ENCODE measurements at regions not wholly inside any gene's neighbourhood (a gene's known extent, or its start where the extent isn't known, plus 50 kb on each side); places are given as distances from the start of the nearest gene placed in this dataset.

DNA sequence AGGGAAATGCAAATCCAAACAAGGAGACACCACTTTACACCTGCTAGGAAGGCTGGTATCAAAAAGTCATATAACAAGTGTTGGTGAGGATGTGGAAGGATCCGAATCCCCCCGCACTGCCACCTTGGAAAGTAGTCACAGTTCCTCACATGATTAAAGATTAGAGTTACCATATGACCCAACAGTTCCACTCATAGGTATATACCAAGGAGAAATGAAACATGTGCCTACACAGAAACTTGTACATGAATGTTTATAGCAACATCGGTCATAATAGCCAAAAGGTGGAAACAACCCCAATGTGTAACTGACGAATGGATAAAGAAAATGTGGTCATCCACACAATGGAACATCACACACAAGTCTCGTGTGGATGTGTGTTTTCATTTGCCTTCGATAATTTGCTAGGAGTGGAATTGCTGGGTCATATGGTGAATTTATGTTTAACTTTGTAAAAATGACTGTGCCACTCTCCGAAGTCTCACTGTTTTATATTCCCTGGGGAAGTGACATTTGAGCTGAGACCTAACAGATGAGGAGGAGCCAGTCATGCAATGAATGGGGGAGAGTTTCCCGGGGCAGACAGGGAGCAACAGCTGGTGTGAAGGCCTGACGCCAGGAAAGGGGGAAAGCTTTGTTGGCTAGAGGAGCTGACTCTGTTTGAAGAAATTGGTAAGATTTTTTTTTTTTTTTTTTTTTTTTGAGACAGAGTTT lies 125.9 kb upstream of the MLN start:
- no peaks in the 10 kb centered on the region for H3K36me3 ChIP-seq (ENCODE audit: control insufficient read depth in 4 of 4, insufficient read depth in 4 of 4, low read length in 3 of 4)
- no peaks in the 10 kb centered on the region for H3K27me3 ChIP-seq (replicated peaks in 2 of 5; ENCODE audit: control insufficient read depth in 4 of 5, insufficient read depth in 5 of 5, low read length in 4 of 5)
- H3K27ac ChIP-seq (ENCODE audit: insufficient read depth in 1 of 2, low read depth in 1 of 2, low read length in 2 of 2, poor library complexity in 1 of 2, severe bottlenecking in 2 of 2) = no peak overlapping the region
- ChIA-PET CTCF (no interaction called here), POLR2A (interaction anchor here (0.6 to 0.7 kb wide), 2 partner anchors 97 to 157 kb away, joined by 3 to 6 read pairs; no protein-coding TSS in a partner anchor)
- no peak for DNase-seq
- H3K9me3 ChIP-seq (ENCODE audit: control extremely low read depth in 1 of 5, control insufficient read depth in 4 of 5, insufficient read depth in 2 of 5, low read depth in 1 of 5, low read length in 4 of 5) = peaks cover 0 to 4% (median 0%) of the 10 kb centered on the region in 5 experiments
- H3K4me3 ChIP-seq (ENCODE audit: control insufficient read depth in 1 of 7, extremely low read depth in 1 of 7, insufficient read depth in 4 of 7, low read depth in 2 of 7, low read length in 6 of 7) = no peak overlapping the region
- H3K4me1 ChIP-seq (ENCODE audit: control extremely low read depth in 1 of 4, control insufficient read depth in 4 of 4, insufficient read depth in 4 of 4, low read length in 3 of 4) = no peaks in the 10 kb centered on the region
- 92% methylated on average over 8 of the region's 9 CpGs for WGBS (ENCODE audit: insufficient coverage)

GRCh38 chr6:33927616-33928015 lies 123.8 kb upstream of the MLN start:
- Histone ChIP-seq H3K27ac (ENCODE audit: insufficient read depth in 1 of 2, low read depth in 1 of 2, low read length in 2 of 2, poor library complexity in 1 of 2, severe bottlenecking in 2 of 2) (no peak overlapping the region), H3K36me3 (ENCODE audit: control insufficient read depth in 4 of 4, insufficient read depth in 4 of 4, low read length in 3 of 4) (no peaks in the 10 kb centered on the region), H3K9me3 (ENCODE audit: control extremely low read depth in 1 of 5, control insufficient read depth in 4 of 5, insufficient read depth in 2 of 5, low read depth in 1 of 5, low read length in 4 of 5) (peaks cover 0 to 4% (median 0%) of the 10 kb centered on the region in 5 experiments), H3K27me3 (replicated peaks in 2 of 5; ENCODE audit: control insufficient read depth in 4 of 5, insufficient read depth in 5 of 5, low read length in 4 of 5) (no peaks in the 10 kb centered on the region), H3K4me1 (ENCODE audit: control extremely low read depth in 1 of 4, control insufficient read depth in 4 of 4, insufficient read depth in 4 of 4, low read length in 3 of 4) (peaks cover 0 to 11% (median 10%) of the 10 kb centered on the region in 4 experiments), H3K4me3 (ENCODE audit: control insufficient read depth in 1 of 7, extremely low read depth in 1 of 7, insufficient read depth in 4 of 7, low read depth in 2 of 7, low read length in 6 of 7) (no peak overlapping the region)
- DNase-seq = peak in 1 of 3 donors; percentile 10
- ChIA-PET CTCF (interaction anchor here (1.0 to 1.8 kb wide), 4 partner anchors 10 to 160 kb away, joined by 3 to 5 read pairs (median 4); no protein-coding TSS in a partner anchor), POLR2A (no interaction called here)
- WGBS (ENCODE audit: insufficient coverage) = 98% methylated on average over 4 of the region's 4 CpGs

DNA sequence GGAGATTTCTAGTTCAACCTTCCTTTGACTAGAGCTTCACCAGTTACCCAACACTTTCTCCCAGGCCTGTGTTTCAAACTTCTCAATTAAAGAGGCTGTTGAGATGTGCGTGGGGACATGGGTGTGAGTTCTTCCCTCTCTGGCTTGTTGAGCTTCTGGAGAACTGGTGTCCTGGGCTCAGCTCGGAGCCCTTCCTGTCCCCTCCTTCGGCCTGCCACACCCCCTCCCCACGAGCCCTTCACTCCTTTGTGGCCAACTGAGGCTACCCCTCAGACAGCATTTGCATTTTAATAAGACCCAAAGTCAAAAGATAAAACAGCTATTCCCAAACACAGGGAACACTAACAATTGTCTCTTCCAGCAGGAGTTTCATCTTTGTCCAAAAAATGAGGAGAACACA lies 123.3 kb upstream of the MLN start:
- CTCF ChIA-PET = interaction anchor here (1.0 to 1.8 kb wide), 4 partner anchors 10 to 159 kb away, joined by 3 to 5 read pairs (median 4); no protein-coding TSS in a partner anchor
- DNase-seq = no peak
- Histone ChIP-seq H3K4me1 (ENCODE audit: control extremely low read depth in 1 of 4, control insufficient read depth in 4 of 4, insufficient read depth in 4 of 4, low read length in 3 of 4) (peaks cover 0 to 11% (median 10%) of the 10 kb centered on the region in 4 experiments), H3K36me3 (ENCODE audit: control insufficient read depth in 4 of 4, insufficient read depth in 4 of 4, low read length in 3 of 4) (no peaks in the 10 kb centered on the region), H3K4me3 (ENCODE audit: control insufficient read depth in 1 of 7, extremely low read depth in 1 of 7, insufficient read depth in 4 of 7, low read depth in 2 of 7, low read length in 6 of 7) (no peak overlapping the region), H3K27ac (ENCODE audit: insufficient read depth in 1 of 2, low read depth in 1 of 2, low read length in 2 of 2, poor library complexity in 1 of 2, severe bottlenecking in 2 of 2) (no peak overlapping the region), H3K27me3 (replicated peaks in 2 of 5; ENCODE audit: control insufficient read depth in 4 of 5, insufficient read depth in 5 of 5, low read length in 4 of 5) (no peaks in the 10 kb centered on the region), H3K9me3 (ENCODE audit: control extremely low read depth in 1 of 5, control insufficient read depth in 4 of 5, insufficient read depth in 2 of 5, low read depth in 1 of 5, low read length in 4 of 5) (peaks cover 0 to 4% (median 0%) of the 10 kb centered on the region in 5 experiments)
- WGBS (ENCODE audit: insufficient coverage) = 91% methylated on average over 4 of the region's 4 CpGs
- POLR2A ChIA-PET = no interaction called here

- Histone ChIP-seq H3K4me3 (ENCODE audit: control insufficient read depth in 1 of 7, extremely low read depth in 1 of 7, insufficient read depth in 4 of 7, low read depth in 2 of 7, low read length in 6 of 7) (no peak overlapping the region), H3K27ac (ENCODE audit: insufficient read depth in 1 of 2, low read depth in 1 of 2, low read length in 2 of 2, poor library complexity in 1 of 2, severe bottlenecking in 2 of 2) (no peak overlapping the region), H3K36me3 (ENCODE audit: control insufficient read depth in 4 of 4, insufficient read depth in 4 of 4, low read length in 3 of 4) (no peaks in the 10 kb centered on the region), H3K27me3 (replicated peaks in 2 of 5; ENCODE audit: control insufficient read depth in 4 of 5, insufficient read depth in 5 of 5, low read length in 4 of 5) (no peaks in the 10 kb centered on the region), H3K9me3 (ENCODE audit: control extremely low read depth in 1 of 5, control insufficient read depth in 4 of 5, insufficient read depth in 2 of 5, low read depth in 1 of 5, low read length in 4 of 5) (peaks cover 0 to 4% (median 0%) of the 10 kb centered on the region in 5 experiments), H3K4me1 (ENCODE audit: control extremely low read depth in 1 of 4, control insufficient read depth in 4 of 4, insufficient read depth in 4 of 4, low read length in 3 of 4) (peaks cover 0 to 15% (median 10%) of the 10 kb centered on the region in 4 experiments)
- 100% methylated on average over 2 of the region's 4 CpGs for WGBS (ENCODE audit: insufficient coverage)
- DNase-seq = peak in 2 of 3 donors; percentile 37 to 48
- ChIA-PET CTCF (interaction anchor here (1.0 to 1.8 kb wide), 4 partner anchors 9 to 158 kb away, joined by 3 to 5 read pairs (median 4); no protein-coding TSS in a partner anchor), POLR2A (no interaction called here)
Observed at GRCh38 chr6:33926451-33926850, 122.6 kb upstream of the MLN start.

DNA sequence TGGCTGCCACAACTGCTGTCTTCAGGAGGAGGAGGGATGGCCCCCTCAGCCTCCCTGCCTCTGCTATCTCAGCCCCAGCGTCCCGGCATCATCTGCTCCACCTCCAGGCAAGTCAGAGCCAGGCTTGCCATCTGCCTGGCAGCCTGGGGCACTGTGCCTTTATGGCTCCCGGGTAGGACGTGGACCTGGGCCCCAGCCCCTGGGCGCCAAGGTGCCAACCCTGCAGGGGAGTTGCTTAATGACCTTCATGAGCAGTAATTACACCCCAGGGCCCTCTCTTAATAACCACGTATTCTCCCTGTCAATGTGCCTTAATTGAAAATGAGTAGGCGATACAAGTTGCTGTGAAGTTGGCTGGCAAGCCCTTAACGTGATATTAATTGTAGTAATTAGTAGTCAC lies 122.1 kb upstream of the MLN start:
- no peaks in the 10 kb centered on the region for H3K36me3 ChIP-seq (ENCODE audit: control insufficient read depth in 4 of 4, insufficient read depth in 4 of 4, low read length in 3 of 4)
- peaks cover 0 to 15% (median 10%) of the 10 kb centered on the region in 4 experiments for H3K4me1 ChIP-seq (ENCODE audit: control extremely low read depth in 1 of 4, control insufficient read depth in 4 of 4, insufficient read depth in 4 of 4, low read length in 3 of 4)
- no peak overlapping the region for H3K4me3 ChIP-seq (ENCODE audit: control insufficient read depth in 1 of 7, extremely low read depth in 1 of 7, insufficient read depth in 4 of 7, low read depth in 2 of 7, low read length in 6 of 7)
- H3K27ac ChIP-seq (ENCODE audit: insufficient read depth in 1 of 2, low read depth in 1 of 2, low read length in 2 of 2, poor library complexity in 1 of 2, severe bottlenecking in 2 of 2) = no peak overlapping the region
- ChIA-PET POLR2A (no interaction called here), CTCF (interaction anchor here (1.8 kb wide), 1 partner anchor 11 kb away, joined by 5 read pairs; no protein-coding TSS in a partner anchor)
- H3K27me3 ChIP-seq (replicated peaks in 2 of 5; ENCODE audit: control insufficient read depth in 4 of 5, insufficient read depth in 5 of 5, low read length in 4 of 5) = no peaks in the 10 kb centered on the region
- H3K9me3 ChIP-seq (ENCODE audit: control extremely low read depth in 1 of 5, control insufficient read depth in 4 of 5, insufficient read depth in 2 of 5, low read depth in 1 of 5, low read length in 4 of 5) = peaks cover 0 to 4% (median 0%) of the 10 kb centered on the region in 5 experiments
- DNase-seq = no peak
- WGBS (ENCODE audit: insufficient coverage) = 100% methylated on average over 8 of the region's 8 CpGs

- CTCF ChIA-PET = no interaction called here
- H3K4me3 ChIP-seq (ENCODE audit: control insufficient read depth in 1 of 7, extremely low read depth in 1 of 7, insufficient read depth in 4 of 7, low read depth in 2 of 7, low read length in 6 of 7) = no peak overlapping the region
- peaks cover 0 to 15% (median 10%) of the 10 kb centered on the region in 4 experiments for H3K4me1 ChIP-seq (ENCODE audit: control extremely low read depth in 1 of 4, control insufficient read depth in 4 of 4, insufficient read depth in 4 of 4, low read length in 3 of 4)
- peaks cover 0 to 4% (median 0%) of the 10 kb centered on the region in 5 experiments for H3K9me3 ChIP-seq (ENCODE audit: control extremely low read depth in 1 of 5, control insufficient read depth in 4 of 5, insufficient read depth in 2 of 5, low read depth in 1 of 5, low read length in 4 of 5)
- POLR2A ChIA-PET = no interaction called here
- H3K36me3 ChIP-seq (ENCODE audit: control insufficient read depth in 4 of 4, insufficient read depth in 4 of 4, low read length in 3 of 4) = no peaks in the 10 kb centered on the region
- no peak overlapping the region for H3K27ac ChIP-seq (ENCODE audit: insufficient read depth in 1 of 2, low read depth in 1 of 2, low read length in 2 of 2, poor library complexity in 1 of 2, severe bottlenecking in 2 of 2)
- no peak for DNase-seq
- WGBS (ENCODE audit: insufficient coverage) = 100% methylated on average over 7 of the region's 7 CpGs
- no peaks in the 10 kb centered on the region for H3K27me3 ChIP-seq (replicated peaks in 2 of 5; ENCODE audit: control insufficient read depth in 4 of 5, insufficient read depth in 5 of 5, low read length in 4 of 5)
Observed at GRCh38 chr6:33925210-33925609, 121.4 kb upstream of the MLN start.

DNA sequence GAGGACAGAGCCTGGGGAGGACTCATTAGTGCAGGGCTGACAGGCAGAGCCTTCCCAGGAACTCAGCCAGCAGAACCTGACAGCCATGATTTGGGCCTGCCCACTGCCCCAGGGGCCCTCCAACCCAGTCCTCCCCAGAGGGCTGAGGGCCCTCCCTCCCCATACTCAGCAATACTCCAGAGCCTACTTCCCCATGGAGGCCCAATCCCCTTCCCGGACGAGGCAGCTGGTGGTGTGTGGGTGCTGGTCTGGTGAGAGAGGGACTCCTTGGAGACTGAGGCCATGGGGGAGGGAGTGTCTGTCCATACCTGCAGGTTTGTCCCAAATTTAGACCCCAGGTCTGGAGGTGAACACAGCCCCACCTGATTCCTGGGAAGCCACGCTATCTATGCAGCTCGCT lies 120.9 kb upstream of the MLN start:
- H3K9me3 ChIP-seq (ENCODE audit: control extremely low read depth in 1 of 5, control insufficient read depth in 4 of 5, insufficient read depth in 2 of 5, low read depth in 1 of 5, low read length in 4 of 5) = peaks cover 0 to 4% (median 0%) of the 10 kb centered on the region in 5 experiments
- no peak overlapping the region for H3K4me3 ChIP-seq (ENCODE audit: control insufficient read depth in 1 of 7, extremely low read depth in 1 of 7, insufficient read depth in 4 of 7, low read depth in 2 of 7, low read length in 6 of 7)
- WGBS (ENCODE audit: insufficient coverage) = 100% methylated on average over 2 of the region's 4 CpGs
- H3K27ac ChIP-seq (ENCODE audit: insufficient read depth in 1 of 2, low read depth in 1 of 2, low read length in 2 of 2, poor library complexity in 1 of 2, severe bottlenecking in 2 of 2) = no peak overlapping the region
- ChIA-PET CTCF (no interaction called here), POLR2A (no interaction called here)
- no peaks in the 10 kb centered on the region for H3K36me3 ChIP-seq (ENCODE audit: control insufficient read depth in 4 of 4, insufficient read depth in 4 of 4, low read length in 3 of 4)
- DNase-seq = no peak
- no peaks in the 10 kb centered on the region for H3K27me3 ChIP-seq (replicated peaks in 2 of 5; ENCODE audit: control insufficient read depth in 4 of 5, insufficient read depth in 5 of 5, low read length in 4 of 5)
- H3K4me1 ChIP-seq (ENCODE audit: control extremely low read depth in 1 of 4, control insufficient read depth in 4 of 4, insufficient read depth in 4 of 4, low read length in 3 of 4) = peaks cover 0 to 15% (median 10%) of the 10 kb centered on the region in 4 experiments

Data from common myeloid progenitor, CD34-positive (primary cell).